Activated CD4-positive, alpha-beta T cell treated with anti-CD3 and anti-CD28 coated beads for 48 hours (primary cell): ENCODE measurements at regions not wholly inside any gene's neighbourhood (a gene's known extent, or its start where the extent isn't known, plus 50 kb on each side); places are given as distances from the start of the nearest gene placed in this dataset.
"Not testable (repeated sequence)": the region's sequence is repeated elsewhere in the genome, so short reads cannot be mapped to it uniquely, and the experiment has no call there.

Source experiments
- DNase-seq: peaks from one replicate; pipeline ENCODE4 v3.0.0-alpha.2; 2020

DNA sequence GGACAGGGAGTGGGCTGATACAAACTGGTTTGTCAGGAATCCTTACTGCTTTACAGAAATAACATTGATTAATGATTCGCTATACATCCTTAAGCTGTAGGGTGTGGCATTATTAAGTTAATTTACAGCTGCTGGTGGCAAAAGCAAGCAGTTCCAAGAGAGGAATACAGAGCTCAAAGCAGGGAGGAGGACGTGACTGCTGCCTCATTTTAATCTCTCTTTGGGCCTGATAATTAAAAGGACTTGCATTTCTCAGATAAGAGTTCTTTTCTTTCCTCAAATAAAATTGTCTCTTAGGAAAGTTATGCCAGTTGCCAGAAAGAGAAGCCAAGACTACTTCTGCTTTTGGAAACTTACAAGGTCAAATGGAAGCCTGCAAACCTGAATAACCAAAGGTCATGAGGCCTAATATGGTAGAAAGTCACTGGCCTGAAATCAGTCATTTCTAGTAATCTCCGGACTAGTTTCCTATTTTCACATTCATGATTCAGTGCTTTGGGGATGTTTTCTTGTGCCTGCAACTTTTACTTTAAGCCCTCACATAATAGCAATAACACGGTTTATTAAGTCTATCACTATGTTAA, 426.2 kb upstream of the SPATA31A3 start:
- DNase-seq, result not testable (repeated sequence)

DNA sequence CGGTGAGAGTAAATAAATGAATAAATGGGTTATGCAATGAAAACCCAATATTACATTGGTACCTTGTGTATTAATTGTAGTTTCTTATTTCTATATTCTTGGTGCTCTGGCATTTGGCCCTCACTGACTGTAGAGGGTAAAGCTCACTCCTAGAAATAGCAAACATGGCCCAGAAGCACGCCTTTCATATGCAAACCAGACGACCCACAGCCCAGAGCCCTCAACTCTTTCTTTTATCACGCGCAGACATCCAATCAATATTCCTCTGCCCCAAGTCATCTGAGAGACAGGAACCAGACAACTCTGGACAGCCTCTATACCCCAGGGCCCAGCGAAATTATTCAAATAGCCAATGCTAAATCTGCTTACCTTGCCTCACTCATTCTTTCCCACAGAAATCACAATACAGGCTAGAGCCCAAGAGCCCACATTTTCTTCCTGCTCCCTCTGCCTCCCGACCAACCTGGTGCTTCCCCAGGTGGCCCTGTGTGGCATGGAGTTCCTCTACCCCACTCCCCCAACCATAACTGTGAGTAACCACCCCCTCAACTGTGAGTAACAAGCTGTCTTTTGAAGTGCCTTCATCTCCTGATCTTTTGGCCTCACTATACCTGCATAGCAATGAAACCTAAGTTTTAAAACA, 425.1 kb upstream of the SPATA31A3 start:
- not testable (repeated sequence) for DNase-seq

DNA sequence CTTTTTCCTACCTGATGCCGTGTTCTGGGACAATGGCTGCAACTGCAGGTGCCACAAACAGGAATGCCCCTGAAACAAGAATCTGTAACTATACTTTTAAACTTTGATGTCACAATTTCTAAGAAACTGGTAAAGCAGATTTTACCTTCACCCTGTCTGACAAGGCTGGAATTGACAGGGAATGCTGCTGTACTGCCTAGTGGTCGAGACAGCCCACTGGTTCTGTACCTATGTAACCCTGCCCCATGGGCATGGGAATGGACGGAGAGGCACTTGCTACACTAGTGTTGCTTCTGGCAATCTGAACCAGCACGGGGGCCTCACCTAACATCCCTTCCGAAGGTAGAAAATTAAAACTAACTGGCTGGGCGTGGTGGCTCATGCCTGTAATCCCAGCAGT, 424.3 kb upstream of the SPATA31A3 start:
- DNase-seq, result not testable (repeated sequence)

DNA sequence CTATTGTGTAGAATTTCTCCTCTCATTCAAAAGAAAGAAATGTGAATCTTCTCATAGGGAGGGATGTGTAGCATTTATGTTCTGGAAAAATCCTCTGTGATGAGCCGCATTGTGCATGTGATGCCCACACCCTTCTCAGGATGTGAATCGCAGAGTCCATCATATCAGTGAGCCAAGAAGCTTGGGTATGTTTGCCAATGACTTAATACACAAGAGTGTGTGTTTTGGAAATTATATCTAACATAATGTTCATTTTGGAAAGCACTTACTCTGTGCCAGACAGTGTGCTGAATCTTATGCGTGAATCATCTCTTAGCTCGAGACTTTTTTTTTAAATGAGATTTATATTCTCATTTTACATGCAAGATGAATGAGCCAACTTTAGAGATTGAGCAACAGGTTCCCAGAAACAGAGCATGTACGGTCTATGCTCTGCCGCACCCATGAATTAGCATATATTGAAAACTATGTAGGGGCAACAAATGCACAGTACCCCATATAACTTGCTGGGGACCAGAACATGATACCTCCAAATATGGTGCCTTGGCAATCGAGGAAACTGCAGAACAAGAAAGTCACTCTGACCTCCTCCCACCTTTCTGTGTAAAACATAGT, 418.4 kb upstream of the SPATA31A3 start:
- not testable (repeated sequence) for DNase-seq

DNA sequence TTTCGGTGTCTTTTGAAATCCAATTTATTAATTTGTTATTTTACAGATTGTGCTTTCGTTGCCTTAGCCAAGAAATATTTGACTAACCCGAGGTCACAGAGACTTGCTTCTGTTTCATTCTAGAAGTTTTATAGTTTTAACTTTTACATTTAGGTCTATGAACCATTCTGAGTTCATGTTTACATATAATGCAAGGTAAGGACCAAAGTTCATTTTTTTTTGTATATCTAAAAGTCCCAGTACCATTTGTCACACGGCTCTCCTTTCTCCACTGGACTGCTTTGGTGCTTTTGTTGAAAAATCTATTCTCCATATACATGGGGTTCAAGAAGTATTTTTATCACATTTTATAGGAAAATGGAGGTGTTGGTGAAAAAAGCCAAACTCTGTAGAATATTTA, 411.4 kb upstream of the SPATA31A3 start:
- DNase-seq, result not testable (repeated sequence)

DNA sequence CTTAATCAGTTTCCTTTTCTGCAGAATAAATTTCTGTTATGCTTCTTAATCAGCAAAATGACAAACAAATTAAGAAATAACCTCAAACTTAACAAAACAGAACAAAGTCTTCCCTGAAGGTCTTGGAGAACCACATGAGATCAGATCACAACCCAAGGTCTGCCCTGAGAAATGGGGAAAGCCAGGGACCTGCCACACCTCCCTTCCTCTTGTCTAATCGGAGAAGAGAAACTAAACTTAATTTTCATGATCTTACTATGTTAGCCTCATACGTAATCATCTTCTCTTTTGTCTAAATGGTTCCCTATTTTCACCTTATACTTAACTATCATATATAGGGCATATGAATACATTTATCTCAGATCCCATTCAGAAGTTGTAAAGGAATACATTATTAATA, 405.4 kb upstream of the SPATA31A3 start:
- not testable (repeated sequence) for DNase-seq

DNA sequence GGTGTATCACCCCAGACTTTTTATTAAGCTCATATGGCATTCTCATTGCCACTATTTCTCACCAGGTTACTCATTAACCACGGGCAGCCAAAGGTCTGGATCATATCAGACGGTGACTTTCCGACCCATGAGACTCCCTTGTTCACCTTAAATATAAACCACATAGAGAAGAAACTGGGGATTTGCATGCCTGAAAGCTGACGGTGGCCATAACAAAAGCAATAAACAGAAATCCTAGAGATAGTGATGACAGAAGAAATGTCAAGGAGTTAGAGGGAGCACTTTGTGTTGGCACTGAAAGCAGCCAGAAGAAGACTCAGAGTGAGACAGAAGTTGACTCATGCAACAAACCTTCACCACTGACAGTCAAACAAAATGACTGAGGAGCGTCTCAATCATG, 402.4 kb upstream of the SPATA31A3 start:
- DNase-seq, result not testable (repeated sequence)

DNA sequence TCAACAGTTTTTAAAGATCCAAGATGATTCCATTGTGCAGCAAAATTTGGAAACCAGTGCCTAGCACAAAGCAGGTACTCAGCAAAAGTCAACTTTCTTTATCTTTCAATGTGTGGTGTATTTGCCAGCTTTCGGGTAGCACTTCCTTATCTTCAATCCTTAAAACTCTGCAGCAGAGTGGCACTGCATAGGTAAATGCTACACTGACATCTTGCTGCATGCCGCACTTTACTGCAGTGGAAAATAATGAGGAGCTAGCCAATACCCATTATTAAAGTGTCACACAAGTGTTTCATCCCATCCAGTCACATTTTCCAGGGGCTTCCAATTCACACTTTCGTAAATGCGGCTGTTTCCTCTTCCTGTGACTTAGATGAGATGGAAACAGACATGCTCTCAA, 401.7 kb upstream of the SPATA31A3 start:
- not testable (repeated sequence) for DNase-seq

DNA sequence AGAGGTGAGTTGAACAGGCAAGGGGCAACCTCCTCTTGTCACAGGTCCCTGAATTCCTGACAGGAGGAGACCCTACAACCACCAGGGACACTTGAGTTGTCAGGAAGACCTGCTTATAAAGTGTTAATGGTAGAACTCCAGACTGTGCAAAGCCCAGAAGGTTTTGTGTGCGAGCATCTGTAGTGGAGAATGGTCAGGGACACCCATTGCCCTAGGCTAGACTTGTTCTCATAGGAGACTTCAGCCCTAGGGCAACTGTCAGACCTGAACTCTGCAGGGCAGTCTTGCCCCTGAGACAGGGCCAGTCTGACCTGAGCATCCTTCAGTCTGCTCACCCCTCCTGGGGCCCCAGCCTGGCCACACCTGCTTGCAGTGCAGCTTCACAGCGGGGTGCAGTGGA, 377.3 kb upstream of the SPATA31A3 start:
- not testable (repeated sequence) for DNase-seq

DNA sequence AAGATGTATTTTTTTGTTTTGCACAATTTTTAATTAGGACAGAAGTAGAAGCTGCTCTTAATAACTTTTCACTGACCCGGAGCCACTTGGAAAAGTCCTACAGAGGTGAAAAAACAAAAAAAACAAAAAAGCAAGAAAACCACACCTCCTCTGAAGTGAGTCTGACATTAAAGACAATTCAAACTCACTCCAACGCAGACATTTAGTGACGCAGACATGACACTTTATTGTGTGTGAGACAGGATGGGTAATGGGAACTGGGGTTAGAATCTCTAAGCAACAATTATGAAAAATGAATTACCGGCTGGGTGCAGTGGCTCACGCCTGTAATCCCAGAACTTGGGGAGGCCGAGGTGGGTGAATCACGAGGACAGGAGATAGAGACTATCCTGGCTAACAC, 370.0 kb upstream of the SPATA31A3 start:
- DNase-seq, result not testable (repeated sequence)

DNA sequence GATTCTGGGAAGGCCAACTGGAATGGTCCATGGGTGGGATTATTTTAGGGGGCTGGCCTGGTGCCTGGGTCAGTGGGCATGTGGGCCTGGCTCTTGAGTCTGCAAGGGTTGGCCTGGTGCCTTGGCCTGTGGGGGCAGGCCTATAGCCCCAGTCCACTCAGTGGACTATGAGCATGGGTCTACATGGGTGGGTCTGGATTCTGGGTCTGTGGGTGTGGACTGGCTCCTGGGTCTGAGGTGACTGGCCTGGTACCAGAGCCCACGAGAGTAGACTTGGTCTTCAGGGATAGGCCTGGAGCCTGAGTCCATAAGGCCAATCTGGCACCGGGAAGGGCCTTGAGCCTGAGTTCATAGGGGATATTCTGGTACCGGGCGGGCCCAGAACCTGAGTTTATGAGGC, 361.6 kb upstream of the SPATA31A3 start:
- not testable (repeated sequence) for DNase-seq

DNA sequence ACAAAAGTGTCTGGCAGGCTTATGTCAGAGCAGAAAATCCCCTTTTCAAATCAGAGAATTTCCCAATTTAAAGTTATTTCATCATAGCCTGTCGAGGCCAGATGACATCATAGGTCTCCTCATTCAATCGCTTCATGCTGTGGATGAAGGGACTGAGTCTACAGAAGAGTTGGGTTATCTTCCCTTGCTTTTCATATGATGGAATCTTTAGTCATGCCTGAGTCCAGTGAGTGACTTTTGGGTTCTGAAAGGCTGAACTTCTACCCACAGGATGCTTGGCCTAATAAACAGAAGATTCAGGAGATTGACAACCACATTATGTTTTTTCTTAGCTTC, 357.0 kb upstream of the SPATA31A3 start:
- not testable (repeated sequence) for DNase-seq

DNA sequence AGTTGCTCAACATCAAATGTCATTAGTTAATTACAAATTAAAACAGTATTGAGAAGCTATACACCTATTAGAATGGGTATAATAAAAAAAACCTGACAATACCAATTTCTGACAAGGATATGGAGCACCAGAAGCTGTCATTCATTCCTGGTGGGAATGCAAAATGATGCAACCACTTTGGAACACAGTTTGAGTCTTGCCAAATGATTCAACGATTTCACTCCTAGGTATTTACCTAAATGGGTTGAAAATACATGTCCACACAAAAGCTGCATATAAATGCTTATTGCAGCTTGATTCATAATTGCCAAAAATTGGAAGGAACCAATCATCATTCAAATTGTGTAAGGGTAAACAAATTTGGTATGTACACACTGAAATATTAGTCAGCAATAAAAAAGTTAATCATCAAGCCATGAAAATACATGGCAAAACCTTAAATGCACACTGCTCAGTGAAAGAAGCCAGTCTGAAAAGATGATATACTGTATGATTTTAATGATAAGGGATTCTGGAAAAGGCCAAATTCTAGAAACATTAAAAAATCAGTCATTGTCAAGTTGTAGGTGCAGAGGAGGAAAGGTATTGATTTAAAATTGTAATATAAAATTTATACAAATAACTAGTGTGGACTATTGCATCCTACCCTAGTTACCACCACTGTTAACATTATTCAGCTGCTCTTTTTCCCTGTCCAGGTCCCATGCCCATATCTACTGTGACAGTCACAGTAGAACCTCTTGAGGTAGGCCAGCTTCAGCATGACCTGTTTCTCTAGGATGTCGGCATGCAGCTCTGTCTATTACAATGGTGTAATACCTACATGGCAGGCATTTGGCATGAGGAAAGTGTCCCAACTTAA, 356.4 kb upstream of the SPATA31A3 start:
- not testable (repeated sequence) for DNase-seq

DNA sequence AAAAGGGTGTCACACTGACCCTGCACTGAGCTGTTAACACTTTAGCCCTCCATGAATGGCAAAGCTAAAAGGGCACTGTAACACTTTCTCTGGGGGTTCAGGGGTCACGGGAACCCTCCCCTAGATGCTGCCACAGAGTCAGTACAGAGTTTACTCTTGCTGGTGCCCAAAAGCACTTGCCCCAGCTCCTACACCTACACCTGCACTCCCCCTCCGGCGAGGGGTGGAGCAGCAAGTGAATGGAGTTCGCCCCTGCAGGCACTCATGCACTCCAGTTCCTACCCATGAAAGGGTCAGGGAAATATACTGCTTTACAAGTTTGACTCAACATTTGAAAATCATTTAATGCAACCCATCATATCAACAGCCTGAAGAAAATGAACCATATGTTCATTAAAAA, 355.7 kb upstream of the SPATA31A3 start:
- DNase-seq, result not testable (repeated sequence)

DNA sequence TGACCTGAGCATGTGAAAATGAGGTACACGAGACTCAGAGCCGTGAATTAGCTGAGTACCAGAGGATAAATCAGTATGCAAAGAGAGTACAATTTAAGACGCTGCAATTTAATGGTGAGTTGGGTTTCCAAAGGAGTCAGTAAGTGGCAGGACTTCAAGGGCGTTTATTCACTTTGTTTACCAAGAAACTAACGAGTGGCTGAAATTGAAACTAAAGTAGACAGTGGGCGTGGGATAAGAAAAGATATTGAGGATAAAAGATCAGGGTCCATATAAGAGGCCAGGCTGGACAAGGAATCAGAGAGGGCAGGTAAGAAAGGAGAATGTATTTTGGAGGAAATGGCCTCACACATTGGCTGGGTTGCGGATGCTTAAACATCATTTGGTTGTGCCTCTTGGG, 346.9 kb upstream of the SPATA31A3 start:
- DNase-seq, result not testable (repeated sequence)

DNA sequence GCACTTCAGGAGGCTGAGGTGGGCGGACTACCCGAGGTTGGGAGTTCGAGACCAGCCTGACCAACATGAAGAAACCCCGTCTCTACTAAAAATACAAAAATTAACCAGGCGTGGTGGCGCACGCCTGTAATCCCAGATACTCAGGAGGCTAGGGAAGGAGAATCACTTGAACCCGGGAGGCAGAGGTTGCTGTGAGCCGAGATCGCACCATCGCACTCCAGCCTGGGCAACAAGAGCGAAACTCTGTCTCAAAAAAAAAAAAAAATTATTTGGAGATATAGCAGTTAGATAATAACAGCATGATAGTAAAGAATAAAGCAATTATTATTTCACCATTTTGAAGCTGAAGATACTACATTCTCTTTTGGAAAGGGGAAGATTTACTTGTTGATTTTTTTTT, 345.9 kb upstream of the SPATA31A3 start:
- DNase-seq, result not testable (repeated sequence)

DNA sequence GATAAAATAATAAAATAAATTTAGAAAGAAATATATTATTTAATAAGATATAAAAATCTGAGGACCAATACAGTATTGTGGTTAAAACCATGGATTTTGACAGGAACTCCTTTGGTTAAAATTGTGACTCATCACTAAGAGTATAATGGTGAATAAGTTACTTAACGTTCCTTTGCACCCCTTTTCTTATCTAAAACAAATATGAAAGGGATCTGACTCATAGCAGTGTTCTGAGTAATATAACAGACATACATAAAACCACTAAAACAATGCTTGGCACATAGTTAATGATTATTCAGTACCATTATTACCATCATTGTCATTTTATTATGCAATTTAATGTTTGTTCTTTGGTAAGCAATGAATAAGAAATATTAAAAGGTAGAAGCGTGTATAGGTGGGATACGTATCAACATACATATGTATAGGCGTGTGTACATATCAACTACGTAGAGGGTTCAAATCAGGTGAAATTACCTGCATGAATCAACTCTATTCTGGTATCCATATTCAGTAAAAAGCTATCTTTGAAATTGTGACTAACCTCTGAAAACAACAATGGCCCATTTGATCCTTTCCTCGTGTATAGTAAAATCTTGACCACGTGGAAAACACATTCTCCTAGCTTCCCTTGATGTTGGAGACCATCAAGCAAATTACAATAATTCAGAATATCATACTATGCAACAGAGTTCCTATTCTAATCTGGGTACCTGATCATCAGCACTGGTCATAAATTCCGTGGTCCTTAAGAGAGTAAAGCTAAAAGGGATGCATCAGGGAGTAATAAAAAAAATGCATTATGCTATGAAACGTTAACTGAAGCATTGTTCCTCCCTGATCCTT, 342.6 kb upstream of the SPATA31A3 start:
- not testable (repeated sequence) for DNase-seq

DNA sequence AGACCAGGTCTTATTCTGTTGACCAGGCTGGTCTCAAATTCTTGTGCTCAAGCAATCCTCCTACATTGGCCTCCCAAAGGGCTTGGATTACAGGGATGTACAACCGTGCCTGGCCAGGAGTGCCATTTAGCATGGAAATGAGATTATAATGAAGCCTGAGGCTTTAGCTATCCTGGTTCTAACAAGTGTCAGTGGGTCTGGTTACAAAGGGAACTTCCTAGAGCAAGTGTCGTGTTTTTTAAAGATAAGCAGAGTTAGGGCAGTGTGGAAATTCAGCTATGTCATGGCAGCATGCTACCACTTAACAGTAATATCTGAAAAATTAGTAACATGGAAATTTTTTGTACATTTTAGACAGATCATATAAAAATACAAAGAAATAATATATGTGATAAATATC, 339.3 kb upstream of the SPATA31A3 start:
- DNase-seq, result not testable (repeated sequence)

DNA sequence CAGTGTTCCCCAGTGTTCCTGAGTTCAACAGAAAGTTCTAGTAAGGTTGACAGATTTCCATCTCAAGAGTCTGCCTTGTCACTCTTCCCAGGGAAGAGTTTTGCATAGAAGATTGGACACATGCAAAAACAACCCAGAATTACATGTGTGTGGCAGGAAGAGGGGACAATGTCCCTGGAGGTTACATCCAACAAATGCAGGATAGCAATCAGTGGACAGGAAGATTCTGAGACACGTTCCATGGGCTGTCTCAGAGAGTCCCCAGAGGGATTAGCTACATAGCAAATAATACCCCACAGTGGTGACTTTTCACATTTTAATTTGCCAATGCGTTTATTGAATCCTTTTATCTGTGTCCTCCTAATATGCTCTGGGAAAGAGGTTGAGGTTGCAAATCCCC, 321.1 kb upstream of the SPATA31A3 start:
- not testable (repeated sequence) for DNase-seq

DNA sequence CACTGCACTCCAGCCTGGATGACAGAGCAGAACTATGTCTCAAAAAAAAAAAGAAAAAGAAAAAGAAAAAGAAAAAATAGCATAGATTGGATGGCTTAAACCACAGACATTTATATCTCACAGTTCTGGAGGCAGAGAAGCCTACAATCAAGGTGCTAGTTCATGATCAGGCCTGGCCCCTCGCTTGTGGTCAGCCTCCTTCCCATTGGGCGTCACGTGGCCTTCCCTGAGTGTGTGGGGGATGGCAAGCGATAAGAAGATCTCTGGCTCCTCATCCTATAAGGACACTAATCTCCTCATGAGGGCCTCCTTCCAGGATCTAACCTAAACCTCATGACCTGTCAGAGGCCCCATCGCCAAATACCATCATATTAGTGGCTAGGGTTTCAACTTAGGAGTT, 320.2 kb upstream of the SPATA31A3 start:
- not testable (repeated sequence) for DNase-seq

DNA sequence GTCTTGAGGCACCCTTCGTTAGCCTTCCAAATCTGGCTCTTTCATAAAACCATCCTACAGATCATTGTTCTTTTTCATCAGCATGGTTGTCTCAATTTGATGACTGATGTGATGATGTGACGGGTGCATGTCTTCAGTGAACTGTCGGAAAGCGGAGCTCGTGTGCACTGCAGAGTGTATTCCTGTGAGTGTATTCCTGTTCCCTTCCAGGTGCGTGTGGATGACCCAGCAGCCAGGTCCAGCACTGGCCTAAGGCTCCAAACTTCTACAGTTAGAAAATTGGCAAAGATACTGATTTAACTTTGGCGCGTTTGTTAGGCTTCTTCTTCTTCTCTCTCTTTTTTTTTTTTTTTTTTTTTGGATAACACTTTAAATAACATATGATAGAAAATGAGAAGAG, 314.8 kb upstream of the SPATA31A3 start:
- not testable (repeated sequence) for DNase-seq

DNA sequence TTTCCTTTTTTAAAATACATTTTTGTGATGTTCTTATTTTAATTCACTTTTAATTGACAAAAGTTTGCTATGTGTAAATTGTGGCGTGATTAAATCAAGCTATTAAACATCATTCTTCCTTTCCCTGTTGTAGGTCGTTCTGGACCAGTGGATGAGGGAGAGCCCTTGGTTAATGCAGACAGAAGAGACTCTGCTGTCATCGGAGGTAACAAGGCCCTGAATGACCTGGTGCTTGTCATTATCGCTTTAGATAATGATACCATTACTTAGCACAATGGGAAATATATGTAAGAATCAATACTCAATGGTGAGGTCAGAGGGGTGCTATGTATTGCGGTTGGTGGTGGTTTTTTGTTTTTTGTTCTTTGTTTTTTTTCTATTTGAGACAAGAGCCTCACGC, 296.4 kb upstream of the SPATA31A3 start:
- not testable (repeated sequence) for DNase-seq
